ENCODE measurements at regions not wholly inside any gene's neighbourhood (a gene's known extent, or its start where the extent isn't known, plus 50 kb on each side); places are given as distances from the start of the nearest gene placed in this dataset.

- ChIA-PET CTCF (no interaction called here), POLR2A (ENCODE audit: unreplicated experiment) (no interaction called here)
- H4K20me1 ChIP-seq (ENCODE audit: low read length), result no peaks in the 10 kb centered on the region
- no peak overlapping the region for H3K4me2 ChIP-seq (ENCODE audit: low read length)
- H3K9me2 ChIP-seq (replicated peaks; ENCODE audit: low read length), result no peaks in the 10 kb centered on the region
- H3K79me2 ChIP-seq (ENCODE audit: low read length), result no peaks in the 10 kb centered on the region
- H3K9me3 ChIP-seq (ENCODE audit: low read length), result peaks cover 12% of the 10 kb centered on the region
- H3F3A ChIP-seq (ENCODE audit: low read length, unreplicated experiment), result no peaks in the 10 kb centered on the region
- no peak overlapping the region for H2AFZ ChIP-seq (ENCODE audit: low read length)
- BruUV-seq (replicated peaks), result no TSS peak
- TF ChIP-seq CTCF (conservative IDR thresholded peaks at IDR 0.05; ENCODE audit: low read depth, low read length) (no peak), EZH2phosphoT487 (IDR thresholded peaks at IDR 0.05; ENCODE audit: borderline replicate concordance, low read length) (no peak), EZH2 (IDR thresholded peaks at IDR 0.05; ENCODE audit: low read length, unreplicated experiment) (no peak)
- H3K4me1 ChIP-seq (ENCODE audit: insufficient read depth, low read length), result no peaks in the 10 kb centered on the region
- intact Hi-C loops (cut with micrococcal nuclease), result no loop called here
- no peak overlapping the region for H3K27ac ChIP-seq (ENCODE audit: low read length)
- no peak overlapping the region for H3K4me3 ChIP-seq (ENCODE audit: low read length)
- no peak overlapping the region for H3K9ac ChIP-seq (ENCODE audit: low read length)
- peaks cover 5% of the 10 kb centered on the region; the same call in 1 of the 2 replicates for H3K36me3 ChIP-seq (ENCODE audit: low read depth, low read length)
- H3K27me3 ChIP-seq (ENCODE audit: low read length), result no peaks in the 10 kb centered on the region
- DNase-seq, result no peak
- no peak for ATAC-seq
These were observed 141.7 kb upstream of the ITGB1 start for GRCh38 chr10:33099748-33100147.

- Histone ChIP-seq H3K9ac (ENCODE audit: low read length) (no peak overlapping the region), H3K4me2 (ENCODE audit: low read length) (no peak overlapping the region), H3K27me3 (ENCODE audit: low read length) (no peaks in the 10 kb centered on the region), H3K36me3 (ENCODE audit: low read depth, low read length) (peaks cover 10% of the 10 kb centered on the region; the same call in 1 of the 2 replicates), H2AFZ (ENCODE audit: low read length) (no peak overlapping the region), H3K4me3 (ENCODE audit: low read length) (no peak overlapping the region), H4K20me1 (ENCODE audit: low read length) (no peaks in the 10 kb centered on the region), H3K27ac (ENCODE audit: low read length) (no peak overlapping the region), H3K4me1 (ENCODE audit: insufficient read depth, low read length) (no peaks in the 10 kb centered on the region), H3K9me2 (replicated peaks; ENCODE audit: low read length) (no peaks in the 10 kb centered on the region), H3F3A (ENCODE audit: low read length, unreplicated experiment) (no peaks in the 10 kb centered on the region), H3K79me2 (ENCODE audit: low read length) (no peaks in the 10 kb centered on the region), H3K9me3 (ENCODE audit: low read length) (peaks cover 17% of the 10 kb centered on the region)
- DNase-seq (no peak), ATAC-seq (no peak)
- no TSS peak for BruUV-seq (replicated peaks)
- ChIA-PET CTCF (no interaction called here), POLR2A (ENCODE audit: unreplicated experiment) (no interaction called here)
- no peak for TF ChIP-seq EZH2 (IDR thresholded peaks at IDR 0.05; ENCODE audit: low read length, unreplicated experiment)
- TF ChIP-seq EZH2phosphoT487 (IDR thresholded peaks at IDR 0.05; ENCODE audit: borderline replicate concordance, low read length), result no peak
- TF ChIP-seq CTCF (conservative IDR thresholded peaks at IDR 0.05; ENCODE audit: low read depth, low read length), result no peak
- intact Hi-C loops (cut with micrococcal nuclease), result no loop called here
These were observed 141.1 kb upstream of the ITGB1 start for GRCh38 chr10:33098951-33099663.
